ENCODE measurements at regions not wholly inside any gene's neighbourhood (a gene's known extent, or its start where the extent isn't known, plus 50 kb on each side); places are given as distances from the start of the nearest gene placed in this dataset.
"Not testable (repeated sequence)": the region's sequence is repeated elsewhere in the genome, so short reads cannot be mapped to it uniquely, and the experiment has no call there.

DNA sequence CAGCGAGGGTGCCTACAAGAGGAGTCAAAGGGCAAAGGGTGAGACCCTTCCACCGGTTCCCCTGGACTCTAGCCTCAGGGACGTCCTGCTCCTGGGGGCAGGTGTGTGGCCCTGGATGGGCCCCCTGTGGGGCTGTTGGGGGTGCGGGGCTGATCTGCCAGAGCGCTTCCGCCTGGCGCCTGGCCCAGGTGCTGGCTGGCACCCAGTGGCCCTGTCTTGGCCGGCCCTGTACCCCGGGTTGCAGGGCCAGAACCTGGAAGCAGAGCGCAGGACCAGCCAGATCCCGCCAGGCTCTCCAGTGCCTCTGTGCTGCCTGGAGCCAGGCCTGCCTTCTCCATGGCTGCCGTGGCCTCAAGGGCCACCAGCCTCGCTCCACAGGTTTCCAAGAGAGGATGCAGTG is 1625.8 kb upstream of the GOT2 start:
- TF ChIP-seq, protein P1, sequence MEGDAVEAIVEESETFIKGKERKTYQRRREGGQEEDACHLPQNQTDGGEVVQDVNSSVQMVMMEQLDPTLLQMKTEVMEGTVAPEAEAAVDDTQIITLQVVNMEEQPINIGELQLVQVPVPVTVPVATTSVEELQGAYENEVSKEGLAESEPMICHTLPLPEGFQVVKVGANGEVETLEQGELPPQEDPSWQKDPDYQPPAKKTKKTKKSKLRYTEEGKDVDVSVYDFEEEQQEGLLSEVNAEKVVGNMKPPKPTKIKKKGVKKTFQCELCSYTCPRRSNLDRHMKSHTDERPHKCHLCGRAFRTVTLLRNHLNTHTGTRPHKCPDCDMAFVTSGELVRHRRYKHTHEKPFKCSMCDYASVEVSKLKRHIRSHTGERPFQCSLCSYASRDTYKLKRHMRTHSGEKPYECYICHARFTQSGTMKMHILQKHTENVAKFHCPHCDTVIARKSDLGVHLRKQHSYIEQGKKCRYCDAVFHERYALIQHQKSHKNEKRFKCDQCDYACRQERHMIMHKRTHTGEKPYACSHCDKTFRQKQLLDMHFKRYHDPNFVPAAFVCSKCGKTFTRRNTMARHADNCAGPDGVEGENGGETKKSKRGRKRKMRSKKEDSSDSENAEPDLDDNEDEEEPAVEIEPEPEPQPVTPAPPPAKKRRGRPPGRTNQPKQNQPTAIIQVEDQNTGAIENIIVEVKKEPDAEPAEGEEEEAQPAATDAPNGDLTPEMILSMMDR (IDR thresholded peaks at IDR 0.05): not testable (repeated sequence)
- not testable (repeated sequence) for TF ChIP-seq POLR2A (IDR thresholded peaks at IDR 0.05)
